Mesenchymal stem cell (in vitro differentiated cells and primary cell): ENCODE measurements at regions not wholly inside any gene's neighbourhood (a gene's known extent, or its start where the extent isn't known, plus 50 kb on each side); places are given as distances from the start of the nearest gene placed in this dataset.

Source experiments
- DNase-seq: peaks from one replicate; pipeline ENCODE4 v3.0.0-alpha.2; 2013
- H2AFZ ChIP-seq: one replicate; pipeline ENCODE4 v1.6.1; 2013; ENCODE audit warnings: low read depth, mild to moderate bottlenecking, control low read depth, inconsistent platforms, low read length, moderate library complexity
- H2AK5ac ChIP-seq: 2 replicates; pipeline ENCODE4 v1.6.1; 2013; ENCODE audit warnings: low read length, moderate library complexity, mild to moderate bottlenecking, inconsistent platforms; ENCODE audit not compliant: severe bottlenecking
- H2BK120ac ChIP-seq: one replicate; pipeline ENCODE4 v1.6.1; 2013; ENCODE audit warnings: low read depth, mild to moderate bottlenecking, inconsistent platforms, low read length, moderate library complexity
- H2BK12ac ChIP-seq, 2 experiments: one replicate each; pipeline ENCODE4 v1.6.1; 2013; ENCODE audit warnings: inconsistent platforms in 2 of 2, low read length in 2 of 2, mild to moderate bottlenecking in 2 of 2, moderate library complexity in 2 of 2, control low read depth in 1 of 2
- H2BK15ac ChIP-seq: one replicate; pipeline ENCODE4 v1.6.1; 2013; ENCODE audit warnings: mild to moderate bottlenecking, low read depth, inconsistent platforms; ENCODE audit not compliant: poor library complexity, severe bottlenecking
- H2BK5ac ChIP-seq: 2 replicates; pipeline ENCODE4 v1.6.1; 2013; ENCODE audit warnings: low read depth, mild to moderate bottlenecking, low read length, control low read depth, inconsistent platforms; ENCODE audit not compliant: poor library complexity, severe bottlenecking
- H3K14ac ChIP-seq, 2 experiments: one replicate each; pipeline ENCODE4 v1.6.1; 2013; ENCODE audit warnings: inconsistent platforms in 2 of 2, low read length in 2 of 2, control low read depth in 1 of 2, mild to moderate bottlenecking in 1 of 2, moderate library complexity in 1 of 2
- H3K18ac ChIP-seq, 2 experiments: one replicate each; pipeline ENCODE4 v1.6.1; 2013; ENCODE audit warnings: inconsistent platforms in 2 of 2, low read length in 2 of 2, control low read depth in 1 of 2, low read depth in 1 of 2, mild to moderate bottlenecking in 1 of 2
- H3K23ac ChIP-seq, 2 experiments: one replicate each; pipeline ENCODE4 v1.6.1; 2013; ENCODE audit warnings: inconsistent platforms in 2 of 2, low read length in 2 of 2, mild to moderate bottlenecking in 2 of 2, moderate library complexity in 2 of 2, control low read depth in 1 of 2
- H3K27ac ChIP-seq: 2 replicates; pipeline ENCODE4 v1.5.1; 2013; ENCODE audit warnings: mild to moderate bottlenecking, moderate library complexity, low read length, control low read depth, inconsistent platforms; ENCODE audit not compliant: poor library complexity, severe bottlenecking
- H3K27me3 ChIP-seq, 2 experiments: 2 replicates each; pipeline versions ENCODE4 v1.6.1 to v1.7.0; 2013; ENCODE audit warnings: low read length in 2 of 2, mild to moderate bottlenecking in 2 of 2, moderate library complexity in 2 of 2, control low read depth in 1 of 2, inconsistent platforms in 1 of 2; ENCODE audit not compliant: control insufficient read depth in 1 of 2, insufficient read depth in 1 of 2
- H3K36me3 ChIP-seq, 2 experiments: 2 replicates each; pipeline versions ENCODE4 v1.6.1 to v1.7.0; 2013; ENCODE audit warnings: low read length in 2 of 2, control low read depth in 1 of 2, inconsistent platforms in 1 of 2, low read depth in 1 of 2, mild to moderate bottlenecking in 1 of 2; ENCODE audit not compliant: insufficient read depth in 2 of 2, control insufficient read depth in 1 of 2
- H3K4ac ChIP-seq, 2 experiments: one replicate each; pipeline ENCODE4 v1.6.1; 2013; ENCODE audit warnings: inconsistent platforms in 2 of 2, low read length in 2 of 2, mild to moderate bottlenecking in 2 of 2, moderate library complexity in 2 of 2, control low read depth in 1 of 2, low read depth in 1 of 2
- H3K4me1 ChIP-seq: 2 replicates; pipeline ENCODE4 v1.6.1; 2013; ENCODE audit warnings: low read depth, low read length, control low read depth; ENCODE audit not compliant: control insufficient read depth, insufficient read depth
- H3K4me2 ChIP-seq: 2 replicates; pipeline ENCODE4 v1.6.1; 2013; ENCODE audit warnings: low read length, mild to moderate bottlenecking, inconsistent platforms; ENCODE audit not compliant: poor library complexity, severe bottlenecking
- H3K4me3 ChIP-seq, 2 experiments: 2 replicates each; pipeline versions ENCODE4 v1.5.1 to v1.7.0; 2013; ENCODE audit warnings: low read length in 2 of 2, mild to moderate bottlenecking in 2 of 2, control low read depth in 1 of 2, low read depth in 1 of 2; ENCODE audit not compliant: insufficient read depth in 1 of 2
- H3K79me1 ChIP-seq: replicated peaks from 2 replicates; pipeline ENCODE4 v1.6.1; 2013; ENCODE audit warnings: mild to moderate bottlenecking, control low read depth, low read length, inconsistent platforms; ENCODE audit not compliant: poor library complexity, severe bottlenecking
- H3K9ac ChIP-seq: 2 replicates; pipeline ENCODE4 v1.7.0; 2013; ENCODE audit warnings: mild to moderate bottlenecking, low read length, moderate library complexity
- H3K9me3 ChIP-seq: 2 replicates; pipeline ENCODE4 v1.7.0; 2013; ENCODE audit warnings: mild to moderate bottlenecking, low read length; ENCODE audit not compliant: control insufficient read depth
- H4K8ac ChIP-seq: one replicate; pipeline ENCODE4 v1.6.1; 2013; ENCODE audit warnings: inconsistent platforms, mild to moderate bottlenecking, low read length, moderate library complexity
- H4K91ac ChIP-seq: one replicate; pipeline ENCODE4 v1.6.1; 2013; ENCODE audit warnings: mild to moderate bottlenecking, low read length, inconsistent platforms
- WGBS: methylation state at CpG from one replicate; pipeline ENCODE4 v1.1.7; 2013; ENCODE audit warnings: mixed read lengths; 5-methylcytosine and 5-hydroxymethylcytosine counted together

- Histone ChIP-seq H3K14ac (no peak overlapping the region), H4K91ac (no peak overlapping the region), H4K8ac (no peak overlapping the region), H2AK5ac (no peak overlapping the region), H3K18ac (no peak overlapping the region), H3K4me1 (no peaks in the 10 kb centered on the region), H3K23ac (no peak overlapping the region), H2BK120ac (no peak overlapping the region), H3K4me3 (no peak overlapping the region), H3K79me1 (no peaks in the 10 kb centered on the region), H2AFZ (no peak overlapping the region), H2BK5ac (no peak overlapping the region), H3K36me3 (no peaks in the 10 kb centered on the region), H2BK12ac (no peak overlapping the region), H3K9me3 (peaks cover 7% of the 10 kb centered on the region), H3K4ac (no peak overlapping the region), H3K4me2 (no peak overlapping the region), H3K9ac (no peak overlapping the region), H3K27ac (no peak overlapping the region), H3K27me3 (no peaks in the 10 kb centered on the region), H2BK15ac (no peak overlapping the region)
- no peak for DNase-seq
- WGBS, result 83% methylated on average over 2 of the region's 2 CpGs
Measured at GRCh38 chr4:162874748-162875147, 291.9 kb downstream of the NAF1 start.

- H2BK120ac ChIP-seq, result no peak overlapping the region
- no peaks in the 10 kb centered on the region for H3K79me1 ChIP-seq
- H3K9me3 ChIP-seq, result peaks cover 7% of the 10 kb centered on the region
- H2AK5ac ChIP-seq, result no peak overlapping the region
- H4K8ac ChIP-seq, result no peak overlapping the region
- no peaks in the 10 kb centered on the region for H3K36me3 ChIP-seq
- H3K4me2 ChIP-seq, result no peak overlapping the region
- no peak overlapping the region for H2BK15ac ChIP-seq
- H4K91ac ChIP-seq, result no peak overlapping the region
- H3K4me3 ChIP-seq, result no peak overlapping the region
- H3K27ac ChIP-seq, result no peak overlapping the region
- H2AFZ ChIP-seq, result no peak overlapping the region
- no peak overlapping the region for H3K23ac ChIP-seq
- no peaks in the 10 kb centered on the region for H3K4me1 ChIP-seq
- H3K9ac ChIP-seq, result no peak overlapping the region
- H3K18ac ChIP-seq, result no peak overlapping the region
- 83% methylated on average over 4 of the region's 4 CpGs for WGBS
- H2BK12ac ChIP-seq, result no peak overlapping the region
- DNase-seq, result no peak
- no peak overlapping the region for H2BK5ac ChIP-seq
- H3K14ac ChIP-seq, result no peak overlapping the region
- no peak overlapping the region for H3K4ac ChIP-seq
- H3K27me3 ChIP-seq, result no peaks in the 10 kb centered on the region
Measured at GRCh38 chr4:162871990-162872389, 294.7 kb downstream of the NAF1 start.

GRCh38 chr4:162869157-162869556 lies 297.5 kb downstream of the NAF1 start:
- Histone ChIP-seq H2BK12ac (no peak overlapping the region), H3K4me3 (no peak overlapping the region), H3K79me1 (no peaks in the 10 kb centered on the region), H2BK5ac (no peak overlapping the region), H3K23ac (no peak overlapping the region), H3K27me3 (no peaks in the 10 kb centered on the region), H3K14ac (no peak overlapping the region), H3K36me3 (no peaks in the 10 kb centered on the region), H3K4me1 (no peaks in the 10 kb centered on the region), H3K9me3 (peaks cover 5% of the 10 kb centered on the region), H2AK5ac (no peak overlapping the region), H2AFZ (no peak overlapping the region), H3K9ac (no peak overlapping the region), H2BK15ac (no peak overlapping the region), H3K4me2 (no peak overlapping the region), H2BK120ac (no peak overlapping the region), H3K18ac (no peak overlapping the region), H3K4ac (no peak overlapping the region), H4K91ac (no peak overlapping the region), H3K27ac (no peak overlapping the region), H4K8ac (no peak overlapping the region)
- no peak for DNase-seq

GRCh38 chr4:162866565-162866964 lies 300.1 kb downstream of the NAF1 start:
- Histone ChIP-seq H3K4me3 (no peak overlapping the region), H3K9ac (no peak overlapping the region), H3K18ac (no peak overlapping the region), H3K27ac (no peak overlapping the region), H3K23ac (no peak overlapping the region), H3K4ac (no peak overlapping the region), H2AFZ (no peak overlapping the region), H3K27me3 (no peaks in the 10 kb centered on the region), H3K36me3 (no peaks in the 10 kb centered on the region), H3K9me3 (no peaks in the 10 kb centered on the region), H2BK15ac (no peak overlapping the region), H3K4me1 (no peaks in the 10 kb centered on the region), H2BK120ac (no peak overlapping the region), H3K4me2 (no peak overlapping the region), H2BK5ac (no peak overlapping the region), H3K14ac (no peak overlapping the region), H2AK5ac (no peak overlapping the region), H3K79me1 (no peaks in the 10 kb centered on the region), H4K91ac (no peak overlapping the region), H4K8ac (no peak overlapping the region), H2BK12ac (no peak overlapping the region)
- DNase-seq, result no peak
- WGBS, result 93% methylated on average over 2 of the region's 2 CpGs
